Umbilical cord (tissue), 1 donor: ENCODE measurements at regions not wholly inside any gene's neighbourhood (a gene's known extent, or its start where the extent isn't known, plus 50 kb on each side); places are given as distances from the start of the nearest gene placed in this dataset.
A peak's percentile ranks its signal among the peaks of the same experiment; 100 is the strongest.
"Not testable (repeated sequence)": the region's sequence is repeated elsewhere in the genome, so short reads cannot be mapped to it uniquely, and the experiment has no call there.

Experiments used
- DNase-seq: peaks from one replicate; pipeline ENCODE4 v3.0.0-alpha.2; 2015; ENCODE audit warnings: low spot score

DNA sequence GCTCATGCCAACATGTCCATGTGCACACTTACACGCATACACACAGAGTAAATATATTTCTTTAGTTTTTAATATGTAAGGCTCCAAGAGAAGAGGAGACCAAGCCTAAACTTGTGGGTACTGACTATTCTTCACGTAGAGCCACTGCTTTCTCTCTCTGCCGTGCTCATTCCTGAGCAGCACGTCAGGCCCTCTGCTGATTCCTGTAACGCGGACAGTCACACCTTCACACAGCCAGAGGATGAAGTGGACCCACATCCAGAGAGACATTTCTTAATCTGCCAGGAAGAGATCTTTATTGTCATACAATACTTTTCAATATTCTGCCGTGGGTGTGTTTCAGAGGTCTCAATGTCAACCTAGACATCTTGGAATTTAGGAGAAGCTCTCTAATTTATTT lies 560.7 kb downstream of the STK39 start:
- no peak for DNase-seq

DNA sequence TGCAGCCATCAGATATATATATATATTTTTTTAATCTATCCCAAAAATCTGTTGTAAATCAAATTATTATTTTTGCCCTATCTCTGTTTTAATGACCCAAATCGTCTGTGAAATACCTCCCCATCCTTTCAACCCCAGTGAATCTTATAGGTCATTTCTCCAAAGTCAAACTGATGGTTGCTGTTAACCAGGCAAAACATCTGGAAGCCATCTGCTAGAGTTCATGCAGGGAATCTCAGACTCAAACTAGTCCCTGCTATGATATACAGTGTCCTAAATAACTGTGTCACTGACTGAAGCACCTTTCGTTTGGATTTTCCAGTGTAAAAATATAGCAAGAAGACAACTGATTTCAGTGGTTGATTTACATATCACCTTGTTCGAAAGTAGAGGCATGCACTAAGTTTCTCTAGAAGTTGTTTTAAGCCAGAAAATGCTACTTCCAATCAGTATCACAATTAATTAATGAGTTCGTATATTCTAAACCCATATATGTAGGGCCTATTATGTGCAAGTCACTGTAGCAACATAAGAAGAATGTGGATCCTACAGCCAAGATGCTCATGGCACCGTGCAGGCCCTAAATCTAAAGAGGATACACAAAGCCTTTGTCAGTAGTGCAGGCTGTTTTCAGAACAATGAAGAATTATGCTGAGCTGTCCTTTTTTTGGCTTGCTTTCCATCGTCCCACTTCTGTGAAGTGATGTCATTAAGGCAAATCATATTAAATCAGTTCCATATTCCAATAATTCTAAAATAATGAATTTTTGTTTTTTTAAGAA lies 566.0 kb downstream of the STK39 start:
- no peak for DNase-seq

DNA sequence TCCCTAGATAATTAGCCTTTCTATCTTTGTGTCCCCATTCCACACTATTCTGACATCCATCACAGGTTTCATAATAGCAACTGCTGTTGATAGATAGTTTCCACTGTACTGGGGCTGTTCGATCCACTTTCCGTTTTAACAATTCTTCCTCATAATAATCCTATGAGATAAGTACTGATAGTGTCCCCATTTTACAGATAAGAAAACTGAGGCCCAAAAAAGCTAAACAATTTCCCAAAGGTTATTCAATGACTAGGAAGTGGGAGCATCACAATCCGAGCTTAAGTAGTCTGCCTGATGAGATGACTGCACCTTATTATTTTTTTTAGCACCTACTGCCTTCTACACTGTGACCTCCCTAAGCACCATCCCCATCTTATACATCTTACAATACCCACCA lies 569.2 kb downstream of the STK39 start:
- no peak for DNase-seq

DNA sequence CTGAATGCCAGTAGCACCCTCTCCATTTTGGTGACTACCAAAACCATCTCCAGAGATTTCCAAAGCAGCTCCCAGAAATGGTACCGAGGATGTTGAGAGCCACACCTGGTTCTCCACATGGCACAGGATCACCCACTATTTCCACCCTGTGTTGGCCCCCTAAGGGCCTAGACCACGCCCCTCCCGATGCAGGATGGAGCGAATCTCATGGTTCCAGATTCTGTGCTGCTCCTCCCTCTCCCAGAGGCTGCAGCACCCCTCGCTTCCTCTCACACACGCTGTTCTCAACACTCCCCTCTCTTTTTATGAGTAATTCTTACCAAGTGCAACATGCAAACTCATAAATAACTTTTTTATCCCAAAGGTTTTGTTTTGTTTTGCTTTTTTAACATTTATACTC lies 571.5 kb downstream of the STK39 start:
- no peak for DNase-seq

DNA sequence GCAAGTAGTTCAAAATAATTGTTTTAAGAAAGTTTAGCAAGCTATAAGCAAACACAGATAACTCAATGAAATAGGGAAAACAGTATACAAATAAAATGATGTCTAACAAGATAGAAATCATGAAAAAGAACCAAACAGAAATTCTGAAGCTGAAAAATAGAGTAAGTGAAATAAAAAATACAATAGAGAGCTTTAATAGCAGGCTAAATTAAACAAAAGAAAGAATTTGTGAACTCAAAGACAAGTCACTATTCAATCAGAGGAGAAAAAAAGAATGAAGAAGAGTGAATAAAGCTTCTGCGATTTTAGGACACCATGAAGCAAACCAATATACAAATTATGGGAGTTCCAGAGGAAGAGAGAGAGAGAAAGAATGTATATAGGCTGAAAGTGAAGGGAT lies 576.8 kb downstream of the STK39 start:
- DNase-seq, result no peak

DNA sequence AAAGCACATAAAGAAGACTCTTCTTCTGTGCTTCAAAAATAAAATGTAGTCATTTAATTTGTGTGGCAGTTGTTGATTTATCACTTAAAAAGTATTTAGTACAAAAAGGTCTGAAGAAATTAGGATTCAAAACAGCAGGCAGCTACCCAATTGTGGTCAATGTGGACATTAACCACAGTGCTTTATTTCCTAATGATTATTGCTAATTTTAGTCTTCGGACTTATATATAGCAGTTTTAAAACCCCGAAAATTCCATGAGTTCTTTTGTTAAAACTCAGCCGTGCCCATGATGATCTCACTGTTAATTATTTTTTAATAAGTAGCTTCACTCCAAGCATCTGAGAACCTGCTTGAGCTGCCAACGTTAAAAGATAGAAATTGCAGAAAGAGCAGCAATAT lies 594.3 kb downstream of the STK39 start:
- no peak for DNase-seq

DNA sequence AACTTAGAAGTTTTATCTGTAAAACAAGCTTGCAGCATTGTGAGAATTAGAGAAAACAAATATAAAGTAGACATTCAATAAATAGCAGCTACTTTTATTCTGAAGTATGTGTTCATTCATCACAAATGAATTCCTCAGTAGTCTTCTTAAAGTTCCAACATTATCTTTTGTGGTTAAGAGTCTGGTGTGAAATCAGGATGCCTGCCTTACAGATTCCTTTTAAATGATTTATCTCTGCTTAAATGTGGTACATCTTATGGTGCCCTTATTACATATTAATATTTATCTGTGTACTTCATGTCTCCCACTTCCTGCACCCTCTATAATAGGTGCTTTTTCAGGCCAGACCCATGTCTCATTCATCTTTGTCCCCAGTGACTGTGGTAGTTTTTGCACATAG lies 595.0 kb downstream of the STK39 start:
- no peak for DNase-seq

DNA sequence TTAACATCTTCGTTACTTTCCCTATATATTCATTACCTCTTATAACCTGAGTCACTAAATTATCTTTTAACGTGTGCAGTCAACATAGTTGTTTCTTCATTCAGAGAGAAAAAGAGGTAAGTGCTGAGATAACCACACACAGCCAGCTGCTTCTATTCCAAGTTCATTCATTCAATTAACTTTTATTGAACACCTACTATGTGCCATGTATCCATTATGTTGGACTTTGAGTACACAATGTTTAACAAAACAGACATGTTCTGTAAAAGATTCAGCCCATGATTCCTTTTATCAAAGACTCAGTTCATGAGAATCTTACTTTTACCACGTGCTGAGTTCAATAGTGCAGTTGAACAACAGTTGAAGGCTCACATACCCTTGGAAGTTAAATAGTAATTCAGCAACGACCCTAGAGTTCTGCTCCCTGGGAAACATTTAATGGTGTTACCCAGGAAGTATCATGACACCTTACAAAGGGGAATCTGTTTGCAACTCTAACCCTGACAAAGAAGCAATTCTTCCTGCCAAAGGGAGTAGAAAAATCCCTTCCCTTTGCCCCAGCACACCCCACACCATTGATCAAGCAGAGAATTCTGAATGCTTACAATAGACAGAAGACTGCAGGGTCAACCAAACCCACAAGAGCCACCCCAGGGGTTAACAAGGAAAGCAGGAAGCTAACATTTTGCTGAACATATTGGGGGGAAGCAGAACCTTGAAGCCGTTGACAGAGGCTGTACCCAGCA lies 595.8 kb downstream of the STK39 start:
- DNase-seq, result no peak

DNA sequence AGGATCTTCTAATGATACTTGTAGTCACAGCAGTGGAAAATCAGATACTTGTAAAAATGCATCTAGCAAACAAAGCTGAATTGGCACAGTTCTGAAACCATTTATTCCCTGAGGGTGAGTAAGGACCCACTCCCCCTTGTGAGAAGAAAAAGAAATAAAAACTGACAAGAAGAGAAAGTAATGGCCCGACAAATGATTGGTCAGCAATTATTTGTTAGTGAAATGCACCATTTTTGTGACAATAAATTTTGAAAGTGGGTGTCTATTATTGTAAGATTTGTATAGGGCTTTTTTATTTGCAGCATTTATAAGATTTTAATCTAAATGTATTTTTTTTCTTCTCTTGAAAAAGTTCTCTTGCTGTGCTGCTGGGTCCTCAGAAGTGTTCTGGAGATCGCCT lies 600.8 kb downstream of the STK39 start:
- DNase-seq, result no peak

DNA sequence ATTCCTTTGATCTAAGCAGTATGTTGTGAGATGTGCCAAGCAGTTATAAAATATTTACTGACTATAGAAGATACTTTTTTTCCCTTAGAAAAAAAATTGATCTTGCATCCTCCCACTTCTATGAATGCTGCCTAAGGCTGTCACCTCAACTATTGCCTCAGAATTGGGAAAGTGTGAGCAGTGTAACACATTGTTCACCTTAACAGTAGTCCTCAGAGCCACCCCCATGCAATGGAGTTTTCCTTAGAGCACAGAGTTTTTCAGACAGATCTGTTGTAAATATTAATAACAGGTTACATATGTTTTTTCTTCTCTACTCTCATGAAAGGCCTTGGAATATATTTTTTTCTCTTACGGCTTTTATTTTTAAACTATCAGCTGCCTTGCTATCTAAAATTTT lies 607.3 kb downstream of the STK39 start:
- no peak for DNase-seq

DNA sequence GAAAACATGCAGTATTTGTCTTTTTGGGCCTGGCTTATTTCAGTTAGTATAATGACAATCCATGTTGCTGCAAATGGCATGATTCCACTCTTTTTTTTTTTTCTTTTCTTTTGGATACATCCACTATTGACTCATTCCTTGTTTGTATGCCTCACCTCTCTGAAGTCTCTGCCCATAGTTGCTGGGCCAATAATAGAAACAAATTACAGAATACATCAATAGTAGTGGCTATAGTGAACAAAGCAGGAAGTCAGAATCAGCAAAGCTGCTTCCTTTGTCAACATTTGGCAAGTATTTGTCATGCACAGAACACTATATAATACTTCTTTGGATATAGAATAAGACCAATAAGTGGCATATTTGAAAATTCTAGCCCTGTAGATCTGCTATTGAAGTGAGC lies 609.7 kb downstream of the STK39 start:
- no peak for DNase-seq

DNA sequence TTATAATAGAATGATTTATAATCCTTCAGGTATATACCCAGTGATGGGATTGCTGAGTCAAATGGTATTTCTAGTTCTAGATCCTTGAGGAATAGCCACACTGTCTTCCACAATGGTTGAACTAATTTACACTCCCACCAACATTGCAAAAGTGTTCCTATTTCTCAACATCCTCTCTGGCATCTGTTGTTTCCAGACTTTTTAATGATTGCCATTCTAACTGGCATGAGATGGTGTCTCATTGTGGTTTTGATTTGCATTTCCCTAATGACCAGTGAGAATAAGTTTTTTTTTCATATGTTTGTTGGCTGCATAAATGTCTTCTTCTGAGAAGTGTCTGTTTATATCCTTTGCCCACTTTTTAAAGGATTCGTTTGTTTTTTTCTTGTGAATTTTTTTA lies 615.1 kb downstream of the STK39 start:
- not testable (repeated sequence) for DNase-seq

DNA sequence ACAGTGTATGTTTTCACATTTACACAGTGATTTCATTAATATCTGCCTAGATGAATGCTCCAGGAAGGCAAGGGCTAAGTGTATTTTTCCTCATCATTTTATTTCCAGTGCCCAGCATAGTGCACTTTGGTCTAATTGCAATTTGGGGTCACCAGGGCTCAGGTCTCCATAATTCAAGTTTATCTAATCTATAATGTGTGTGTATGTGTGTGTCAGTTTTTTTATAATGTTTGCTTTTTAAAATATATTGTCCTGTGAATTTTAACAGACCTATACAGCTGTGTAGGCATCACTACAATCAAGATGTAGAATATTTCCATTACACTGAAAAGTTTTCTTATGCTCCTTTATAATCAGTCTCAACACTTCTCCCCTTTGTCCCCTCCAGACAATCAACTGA lies 620.4 kb downstream of the STK39 start:
- DNase-seq, result no peak

DNA sequence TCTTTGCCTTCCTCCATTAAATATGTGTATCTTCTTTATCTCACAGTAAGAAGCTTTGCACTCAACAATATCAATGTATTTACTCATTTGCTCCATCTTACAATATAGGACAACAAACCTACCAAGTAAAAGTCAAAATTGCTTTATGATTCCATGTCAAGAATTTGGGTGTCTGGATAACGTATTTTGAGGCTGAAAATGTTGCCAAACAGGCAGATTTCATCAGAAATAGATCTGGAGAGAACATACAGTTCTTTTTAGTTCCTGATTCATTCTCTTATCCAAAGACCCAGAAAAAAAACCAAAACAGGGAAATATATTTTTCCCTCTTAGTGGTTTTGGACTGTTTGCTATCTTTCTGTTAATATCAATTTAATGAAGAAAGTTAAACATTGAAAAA lies 621.1 kb downstream of the STK39 start:
- DNase-seq, result no peak

DNA sequence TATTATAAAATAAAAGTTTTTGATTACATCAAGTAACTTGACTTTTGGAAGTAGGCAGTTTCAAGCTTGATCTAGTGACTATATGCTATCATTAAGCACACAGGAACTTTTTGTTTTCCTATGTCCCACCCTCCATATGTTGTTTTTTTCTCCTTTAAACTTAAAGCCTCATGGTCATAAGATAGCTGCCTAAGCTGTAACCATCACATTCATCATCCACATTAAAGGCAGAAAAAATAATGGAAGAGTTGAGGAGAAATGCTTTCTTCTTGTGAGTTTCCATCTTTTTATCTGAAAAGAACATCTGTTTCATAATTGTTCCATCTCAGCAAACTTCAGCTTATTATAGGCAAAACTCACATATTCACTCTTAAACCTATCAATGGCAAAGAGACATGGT lies 630.4 kb downstream of the STK39 start:
- no peak for DNase-seq

DNA sequence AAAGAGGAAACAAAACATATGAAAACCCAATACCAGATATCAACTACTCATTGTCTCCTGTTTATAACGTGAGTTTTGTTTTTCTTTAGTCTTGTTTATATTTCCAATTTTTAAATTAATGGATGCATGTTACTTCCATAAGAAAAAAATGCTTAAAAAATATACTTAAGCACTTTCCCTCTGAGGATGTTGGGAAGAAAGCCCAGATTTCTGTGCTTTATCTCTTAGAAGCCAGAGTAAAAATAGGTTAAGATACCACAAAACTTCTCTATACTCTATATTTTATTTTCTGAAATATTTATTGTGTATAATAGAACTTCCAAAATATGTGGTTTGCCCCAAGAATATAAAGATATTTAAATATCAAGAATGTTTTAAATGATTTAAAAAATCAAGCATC lies 633.9 kb downstream of the STK39 start:
- peak; percentile 78 for DNase-seq

DNA sequence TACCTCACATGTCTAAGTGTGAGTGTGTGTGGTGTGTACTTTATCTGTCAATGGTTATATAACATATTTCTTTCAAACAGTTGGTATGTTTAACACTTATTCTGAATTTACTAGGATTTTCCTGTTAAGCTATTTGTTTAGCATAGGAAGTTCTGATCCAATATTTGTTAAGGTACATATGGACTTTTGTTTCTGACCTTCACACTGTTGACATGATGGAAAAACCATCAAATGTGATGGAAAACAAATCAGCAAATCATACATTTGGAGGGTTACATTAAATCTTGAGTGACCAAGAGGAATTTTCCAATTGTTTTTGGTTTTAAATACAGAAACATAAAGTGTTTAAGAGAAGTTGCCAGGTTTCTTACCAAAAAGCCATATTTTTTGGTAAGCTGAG lies 638.9 kb downstream of the STK39 start:
- no peak for DNase-seq

DNA sequence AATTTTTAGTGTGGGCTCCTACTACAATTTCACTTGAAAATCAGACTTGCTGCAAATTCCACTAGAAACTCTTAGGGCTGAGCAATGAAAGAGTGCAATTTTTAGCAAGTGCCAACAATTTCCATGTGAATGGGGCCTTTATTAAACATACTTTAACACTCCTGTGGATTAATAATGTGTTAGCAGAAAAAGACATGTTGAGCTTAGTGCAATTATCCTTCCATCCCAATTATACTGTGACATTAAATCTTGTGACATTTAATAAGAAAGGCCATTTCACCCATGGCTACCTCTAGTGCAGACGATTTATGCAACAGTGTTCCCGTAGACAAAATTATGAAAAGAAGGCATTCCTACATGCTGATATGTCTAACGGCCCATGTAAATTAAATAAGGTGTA lies 639.7 kb downstream of the STK39 start:
- no peak for DNase-seq

DNA sequence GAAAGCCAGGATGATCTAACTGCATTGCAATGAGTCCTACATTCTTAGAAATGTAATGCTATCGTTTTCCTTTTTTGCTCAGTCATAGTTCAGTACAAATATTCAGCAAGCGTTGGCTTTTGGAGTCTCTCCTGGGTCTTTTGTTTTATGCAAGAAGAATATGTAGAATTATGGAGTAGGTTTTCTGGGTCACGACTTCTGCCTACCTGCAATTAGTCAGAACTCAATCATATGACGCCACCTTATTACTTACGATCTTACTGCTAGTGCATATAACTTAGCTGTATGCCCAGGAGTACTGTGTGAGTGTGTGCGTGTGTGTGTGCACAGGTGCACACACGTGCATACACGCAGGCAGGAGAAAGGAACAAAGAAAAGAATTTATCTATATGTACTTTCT lies 640.2 kb downstream of the STK39 start:
- no peak for DNase-seq

DNA sequence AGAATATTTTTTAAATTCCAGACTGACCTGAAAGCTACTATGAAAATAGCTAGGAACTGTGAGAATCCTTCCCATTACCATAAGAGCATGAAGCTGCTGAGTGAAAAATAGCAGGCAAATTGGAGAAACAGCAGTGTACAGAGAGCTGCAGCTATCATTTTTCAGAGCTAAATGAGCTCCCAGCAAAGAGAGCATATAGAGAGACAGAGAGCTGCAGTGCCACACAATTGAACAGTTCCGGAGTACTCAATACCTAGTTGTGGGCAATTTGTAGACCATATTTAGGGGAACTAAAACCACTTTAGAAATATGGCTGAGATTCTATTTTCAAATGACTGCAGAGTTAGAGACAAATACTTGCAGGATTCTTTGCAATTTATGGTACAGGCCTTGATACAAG lies 645.3 kb downstream of the STK39 start:
- DNase-seq, result no peak

DNA sequence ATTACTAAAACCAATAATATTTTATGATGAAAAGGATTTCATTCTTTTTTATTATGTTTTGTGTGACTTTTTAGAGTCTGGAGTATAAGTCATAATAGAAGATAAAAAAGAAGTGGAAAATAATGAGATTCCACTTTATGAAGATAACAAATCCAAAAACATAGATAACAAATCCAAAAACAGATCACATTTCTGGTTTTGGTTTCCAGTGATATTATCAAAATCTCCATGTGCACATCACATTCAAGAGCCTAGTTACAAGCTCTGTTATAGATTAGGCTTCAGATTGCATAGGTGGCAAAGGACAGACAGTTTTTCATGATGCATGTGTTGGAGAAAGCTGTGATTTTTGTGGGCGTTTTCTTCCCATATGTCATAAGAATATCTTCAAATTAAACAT lies 648.2 kb downstream of the STK39 start:
- DNase-seq, result peak; percentile 65

DNA sequence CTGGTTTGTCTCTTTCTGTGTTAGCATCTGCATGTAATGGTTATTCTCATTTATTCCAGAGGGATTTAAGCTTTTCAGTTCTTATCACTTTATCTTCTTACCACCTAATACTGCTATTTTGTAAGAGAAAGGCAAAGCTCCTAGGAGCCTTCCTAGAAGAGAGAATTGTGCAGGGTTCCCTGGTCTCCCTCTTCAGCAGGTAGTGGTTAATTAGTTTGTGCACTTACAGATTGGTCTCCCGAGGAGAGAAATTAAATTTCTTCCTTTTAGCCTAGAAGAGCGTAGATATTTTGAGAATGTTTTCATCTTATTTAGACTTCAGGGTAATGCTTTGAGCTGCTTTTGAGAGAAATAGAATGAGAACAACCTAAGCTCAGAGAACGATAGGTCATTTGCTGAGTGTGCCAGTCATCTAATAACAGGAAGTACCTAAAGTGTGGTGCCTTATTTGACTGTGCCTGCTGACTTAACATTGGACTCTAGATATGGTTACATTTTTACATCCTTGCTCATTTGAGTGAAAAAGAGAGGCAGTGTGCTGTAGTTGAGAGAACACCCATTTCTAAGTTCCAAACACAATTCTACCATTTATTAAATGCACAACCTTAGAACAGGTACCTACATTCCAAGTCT lies 651.4 kb downstream of the STK39 start:
- peak; percentile 61 for DNase-seq

DNA sequence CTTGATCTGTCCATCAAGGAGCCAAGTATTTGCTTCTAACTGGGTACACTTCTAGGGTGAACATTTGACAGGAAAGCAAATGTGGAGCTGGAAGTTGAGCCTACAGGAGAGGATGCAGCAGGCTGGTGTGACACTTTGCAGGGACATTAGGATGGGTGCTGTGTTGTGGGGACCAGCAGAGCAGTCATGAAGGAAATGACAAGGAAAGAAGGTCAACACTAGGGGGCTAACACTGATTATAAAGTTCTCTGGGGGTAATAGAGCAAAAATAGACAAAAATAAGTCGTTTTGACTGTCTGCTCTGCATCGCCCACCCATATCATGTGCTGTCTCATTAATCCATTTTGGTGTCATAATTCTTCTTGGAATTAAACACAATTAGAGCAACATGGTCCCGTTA lies 652.4 kb downstream of the STK39 start:
- no peak for DNase-seq
